Adrenal gland (tissue), 9 donors: ENCODE measurements at regions not wholly inside any gene's neighbourhood (a gene's known extent, or its start where the extent isn't known, plus 50 kb on each side); places are given as distances from the start of the nearest gene placed in this dataset.

Source experiments
- DNase-seq, 7 donors: peaks; one replicate each; pipeline ENCODE4 v3.0.0-alpha.2; 2019 to 2020
- H3K27ac ChIP-seq, 5 donors: fragments of 200-600 bp; sonication (generic) in 4 of 5; 1 replicate in 3 of 5; 2 replicates in 2 of 5; pipeline versions ENCODE4 v1.5.1 to v1.8.0; 2016 to 2020; ENCODE audit warnings: mild to moderate bottlenecking in 1 of 5
- H3K27me3 ChIP-seq: fragments of 200-600 bp; 2 replicates; pipeline ENCODE4 v1.8.0; 2021
- H3K36me3 ChIP-seq, 2 donors: fragments of 200-600 bp; replicated peaks in 1 of 2; 1 replicate in 1 of 2; 2 replicates in 1 of 2; pipeline versions ENCODE4 v1.5.1 to v1.8.0; 2018 to 2022
- H3K4me1 ChIP-seq, 2 donors: fragments of 200-600 bp; replicated peaks in 1 of 2; 1 replicate in 1 of 2; 2 replicates in 1 of 2; pipeline versions ENCODE4 v1.5.1 to v1.8.0; 2018 to 2021
- H3K4me3 ChIP-seq, 4 donors: fragments of 200-600 bp; sonication (generic) in 3 of 4; one replicate each; pipeline ENCODE4 v1.5.1; 2016 to 2018
- H3K9me3 ChIP-seq, 3 donors: fragments of 200-600 bp; sonication (generic) in 1 of 3; replicated peaks in 1 of 3; 1 replicate in 2 of 3; 2 replicates in 1 of 3; pipeline versions ENCODE4 v1.5.1 to v1.8.0; 2016 to 2021
- POLR2A ChIP-seq, 2 donors: fragments of 450-650 bp; IDR thresholded peaks; one replicate each; pipeline ENCODE4 v1.6.1; 2017; ENCODE audit warnings: antibody characterized with exemption in 2 of 2, mild to moderate bottlenecking in 2 of 2, moderate library complexity in 1 of 2
- WGBS, 4 donors: extraction: QIAGEN DNeasy Blood & Tissue Kit in 2 of 4; methylation state at CpG; one replicate each; pipeline versions ENCODE4 v1.1.5 to v1.1.7; 2013 to 2017; 5-methylcytosine and 5-hydroxymethylcytosine counted together
- intact Hi-C, 2 donors: fragments of 100-400 bp; cut with DNase I; formaldehyde crosslinking; loops; one replicate each; pipeline versions ENCODE4 v1.14.1 to v1.15.0; 2022 to 2023
- TF ChIP-seq, protein P1 (sequence below), 6 experiments: fragments of 450-650 bp in 4 of 6; fragments of 200-600 bp in 2 of 6; sonication (generic) in 1 of 6; IDR thresholded peaks; 1 replicate in 5 of 6; 2 replicates in 1 of 6; pipeline versions ENCODE4 v1.5.1 to v1.8.0; 2016 to 2021; ENCODE audit warnings: antibody characterized with exemption in 6 of 6, mild to moderate bottlenecking in 2 of 6, moderate library complexity in 1 of 6
- donor health status: healthy with polysubstance abuse.
- donor health status: Bipolar disorder and iron deficiency.
- donor health status: DM: yes; HTN: yes; CAD: no.
- donor health status: DM: no; HTN: no; CAD: no.
- donor health status: DM: no; HTN: no; CAD: no.

DNA sequence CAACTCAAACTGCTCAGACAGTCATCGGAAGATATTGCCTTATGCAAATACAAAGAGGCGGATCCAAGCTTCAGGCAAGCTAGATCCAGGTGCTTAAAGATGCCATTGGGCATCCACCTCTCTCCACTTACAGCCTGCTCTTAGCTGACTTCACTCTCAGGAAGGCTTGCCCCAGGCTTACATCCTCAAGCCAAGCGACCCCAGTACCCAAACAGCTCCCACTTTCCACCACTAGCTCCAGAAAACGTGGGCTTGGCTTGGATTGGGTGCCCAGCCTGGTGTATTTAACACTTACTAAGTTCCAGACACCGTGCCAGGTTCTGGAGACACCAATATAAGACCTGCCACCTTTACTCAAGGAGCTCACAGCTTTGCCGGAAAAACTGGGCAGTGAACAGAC, 142.1 kb upstream of the VSTM2B start:
- Histone ChIP-seq H3K36me3 (no peaks in the 10 kb centered on the region), H3K27me3 (no peaks in the 10 kb centered on the region), H3K27ac (no peak overlapping the region), H3K4me3 (no peak overlapping the region), H3K4me1 (no peaks in the 10 kb centered on the region), H3K9me3 (no peaks in the 10 kb centered on the region)
- 67 to 79% (median 74%) methylated on average over 5 to 6 of the region's 6 CpGs for WGBS, 4 donors
- DNase-seq = no peak
- intact Hi-C loops = no loop called here
- TF ChIP-seq, protein P1, sequence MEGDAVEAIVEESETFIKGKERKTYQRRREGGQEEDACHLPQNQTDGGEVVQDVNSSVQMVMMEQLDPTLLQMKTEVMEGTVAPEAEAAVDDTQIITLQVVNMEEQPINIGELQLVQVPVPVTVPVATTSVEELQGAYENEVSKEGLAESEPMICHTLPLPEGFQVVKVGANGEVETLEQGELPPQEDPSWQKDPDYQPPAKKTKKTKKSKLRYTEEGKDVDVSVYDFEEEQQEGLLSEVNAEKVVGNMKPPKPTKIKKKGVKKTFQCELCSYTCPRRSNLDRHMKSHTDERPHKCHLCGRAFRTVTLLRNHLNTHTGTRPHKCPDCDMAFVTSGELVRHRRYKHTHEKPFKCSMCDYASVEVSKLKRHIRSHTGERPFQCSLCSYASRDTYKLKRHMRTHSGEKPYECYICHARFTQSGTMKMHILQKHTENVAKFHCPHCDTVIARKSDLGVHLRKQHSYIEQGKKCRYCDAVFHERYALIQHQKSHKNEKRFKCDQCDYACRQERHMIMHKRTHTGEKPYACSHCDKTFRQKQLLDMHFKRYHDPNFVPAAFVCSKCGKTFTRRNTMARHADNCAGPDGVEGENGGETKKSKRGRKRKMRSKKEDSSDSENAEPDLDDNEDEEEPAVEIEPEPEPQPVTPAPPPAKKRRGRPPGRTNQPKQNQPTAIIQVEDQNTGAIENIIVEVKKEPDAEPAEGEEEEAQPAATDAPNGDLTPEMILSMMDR (IDR thresholded peaks at IDR 0.05) = no peak
- no peak for TF ChIP-seq POLR2A (IDR thresholded peaks at IDR 0.05)

DNA sequence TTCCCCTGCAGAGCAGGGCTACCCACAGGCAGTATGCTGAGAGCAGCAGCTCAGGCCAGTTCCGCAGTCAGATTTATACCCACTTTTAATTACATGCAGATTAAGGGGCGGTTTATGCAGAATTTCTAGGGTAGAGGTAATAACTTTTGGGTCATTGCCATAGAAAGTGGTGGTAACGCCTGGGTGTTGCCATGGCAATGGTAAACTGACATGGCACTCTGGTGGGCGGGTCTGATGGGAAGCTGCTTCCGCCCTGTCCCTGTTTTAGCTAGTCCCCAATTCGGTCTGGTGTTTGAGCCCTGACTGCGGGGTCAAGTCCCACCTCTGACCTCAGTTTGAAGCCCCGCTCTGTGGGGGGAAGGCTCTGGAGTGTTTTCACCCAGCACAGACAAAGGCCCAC, 141.1 kb upstream of the VSTM2B start:
- Histone ChIP-seq H3K27ac (no peak overlapping the region), H3K27me3 (no peaks in the 10 kb centered on the region), H3K9me3 (no peaks in the 10 kb centered on the region), H3K4me1 (no peaks in the 10 kb centered on the region), H3K36me3 (no peaks in the 10 kb centered on the region), H3K4me3 (no peak overlapping the region)
- DNase-seq = no peak
- intact Hi-C loops = no loop called here
- 55 to 67% (median 60%) methylated on average over 8 of the region's 8 CpGs for WGBS, 4 donors
- no peak for TF ChIP-seq POLR2A (IDR thresholded peaks at IDR 0.05)
- TF ChIP-seq, protein P1 (IDR thresholded peaks at IDR 0.05) = no peak

DNA sequence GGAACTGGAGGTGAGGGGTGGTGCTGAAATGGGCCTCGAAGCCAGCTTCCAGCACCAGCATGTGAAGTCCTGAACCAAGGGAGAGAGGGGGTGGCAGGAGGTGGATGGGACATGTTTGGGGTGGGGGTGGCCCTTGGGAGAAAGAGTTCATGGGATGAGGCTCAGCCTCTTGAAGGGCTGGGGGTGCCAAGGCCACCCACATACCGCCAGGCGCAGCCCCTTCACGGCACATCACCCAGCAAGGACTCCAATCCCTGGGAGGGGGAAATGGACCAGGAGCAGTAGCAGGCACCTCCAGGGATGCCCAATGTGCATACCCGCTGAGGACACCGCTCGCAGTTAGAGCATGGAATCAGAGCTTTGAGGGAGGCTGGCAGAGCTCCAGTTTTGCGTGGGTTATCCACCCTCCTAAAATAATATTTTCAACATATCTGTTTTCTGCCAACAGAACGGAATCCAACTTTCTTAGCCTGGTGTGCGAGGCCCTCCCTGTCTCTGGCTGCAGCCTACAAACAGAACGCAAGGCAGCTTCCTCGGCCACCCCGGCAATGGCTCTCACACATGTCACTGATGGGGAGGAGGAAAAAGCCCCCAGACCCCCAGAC, 140.5 kb upstream of the VSTM2B start:
- no peak for TF ChIP-seq POLR2A (IDR thresholded peaks at IDR 0.05)
- TF ChIP-seq, protein P1 (IDR thresholded peaks at IDR 0.05) = no peak
- H3K36me3 ChIP-seq = no peaks in the 10 kb centered on the region
- intact Hi-C loops = no loop called here
- no peak for DNase-seq
- 55 to 74% (median 67%) methylated on average over 10 to 13 of the region's 13 CpGs for WGBS, 4 donors
- no peaks in the 10 kb centered on the region for H3K27me3 ChIP-seq
- no peaks in the 10 kb centered on the region for H3K9me3 ChIP-seq
- H3K27ac ChIP-seq = no peak overlapping the region
- no peak overlapping the region for H3K4me3 ChIP-seq
- no peaks in the 10 kb centered on the region for H3K4me1 ChIP-seq

DNA sequence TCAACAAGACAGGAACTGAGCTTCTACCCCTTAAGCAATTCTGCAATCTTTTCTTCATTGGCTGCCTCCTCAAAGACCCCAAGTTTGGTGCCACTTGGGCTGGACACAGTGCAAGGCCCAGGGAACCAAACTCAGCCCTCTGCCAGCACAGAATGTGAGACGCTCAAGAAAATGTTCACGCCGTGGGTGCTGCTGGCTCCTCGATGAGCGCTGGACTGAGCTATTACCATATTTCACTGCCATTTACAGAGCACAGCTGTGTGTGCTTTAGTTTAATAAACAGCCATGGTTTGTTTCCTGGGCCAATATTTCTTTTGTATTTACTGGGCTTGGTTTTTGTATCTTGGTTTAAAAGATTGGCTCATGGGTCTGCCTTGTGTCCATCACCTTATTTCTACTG, 138.8 kb upstream of the VSTM2B start:
- TF ChIP-seq POLR2A (IDR thresholded peaks at IDR 0.05) = no peak
- TF ChIP-seq, protein P1 (IDR thresholded peaks at IDR 0.05) = no peak
- Histone ChIP-seq H3K9me3 (no peaks in the 10 kb centered on the region), H3K27me3 (no peaks in the 10 kb centered on the region), H3K4me3 (no peak overlapping the region), H3K36me3 (no peaks in the 10 kb centered on the region), H3K27ac (no peak overlapping the region), H3K4me1 (no peaks in the 10 kb centered on the region)
- DNase-seq = no peak
- WGBS, 4 donors = 77 to 88% (median 83%) methylated on average over 4 to 5 of the region's 5 CpGs
- intact Hi-C loops = no loop called here
